SJSA1 (cell line): ENCODE measurements at regions not wholly inside any gene's neighbourhood (a gene's known extent, or its start where the extent isn't known, plus 50 kb on each side); places are given as distances from the start of the nearest gene placed in this dataset.
A peak's percentile ranks its signal among the peaks of the same experiment; 100 is the strongest.

Experiments
- DNase-seq, 2 experiments: peaks; one replicate each; pipeline ENCODE4 v3.0.0-alpha.2; 2015 to 2020; ENCODE audit warnings: low spot score in 2 of 2, low read depth in 1 of 2
- H3K27ac ChIP-seq: fragments of 250-450 bp; sonication (Bioruptor Pico); 2 replicates; pipeline ENCODE4 v1.5.1; 2020; ENCODE audit warnings: mild to moderate bottlenecking, moderate library complexity
- H3K27me3 ChIP-seq: fragments of 250-450 bp; sonication (Bioruptor Pico); replicated peaks from 2 replicates; pipeline ENCODE4 v1.5.1; 2020; ENCODE audit warnings: mild to moderate bottlenecking, moderate library complexity
- H3K36me3 ChIP-seq: fragments of 250-450 bp; sonication (Bioruptor Pico); 2 replicates; pipeline ENCODE4 v1.5.1; 2020; ENCODE audit warnings: mild to moderate bottlenecking
- H3K4me1 ChIP-seq: fragments of 250-450 bp; sonication (Bioruptor Pico); replicated peaks from 2 replicates; pipeline ENCODE4 v1.6.1; 2021; ENCODE audit warnings: mild to moderate bottlenecking
- H3K4me3 ChIP-seq: fragments of 250-450 bp; sonication (Bioruptor Pico); 2 replicates; pipeline ENCODE4 v1.5.1; 2020; ENCODE audit warnings: mild to moderate bottlenecking
- H3K9me3 ChIP-seq: fragments of 250-450 bp; sonication (Bioruptor Pico); replicated peaks from 2 replicates; pipeline ENCODE4 v1.5.1; 2020; ENCODE audit warnings: mild to moderate bottlenecking

- Histone ChIP-seq H3K4me3 (no peak overlapping the region), H3K4me1 (no peaks in the 10 kb centered on the region), H3K27me3 (no peaks in the 10 kb centered on the region), H3K36me3 (no peaks in the 10 kb centered on the region), H3K9me3 (no peaks in the 10 kb centered on the region), H3K27ac (no peak overlapping the region)
- no peak for DNase-seq
Measured at GRCh38 chr7:12456506-12456905, 52.8 kb upstream of the VWDE start.

- no peak overlapping the region for H3K4me3 ChIP-seq
- no peaks in the 10 kb centered on the region for H3K4me1 ChIP-seq
- no peaks in the 10 kb centered on the region for H3K9me3 ChIP-seq
- H3K27me3 ChIP-seq: no peaks in the 10 kb centered on the region
- peak in 1 of 2 experiments; percentile 33 for DNase-seq
- no peak overlapping the region for H3K27ac ChIP-seq
- H3K36me3 ChIP-seq: no peaks in the 10 kb centered on the region
Measured at GRCh38 chr7:12458520-12459131, 55.0 kb upstream of the VWDE start.

- Histone ChIP-seq H3K4me1 (no peaks in the 10 kb centered on the region), H3K27ac (no peak overlapping the region), H3K4me3 (no peak overlapping the region), H3K36me3 (no peaks in the 10 kb centered on the region), H3K27me3 (no peaks in the 10 kb centered on the region), H3K9me3 (no peaks in the 10 kb centered on the region)
- no peak for DNase-seq
Measured at GRCh38 chr7:12467837-12468236, 64.2 kb upstream of the VWDE start.

- Histone ChIP-seq H3K4me1 (no peaks in the 10 kb centered on the region), H3K9me3 (no peaks in the 10 kb centered on the region), H3K36me3 (no peaks in the 10 kb centered on the region), H3K4me3 (no peak overlapping the region), H3K27me3 (no peaks in the 10 kb centered on the region), H3K27ac (no peak overlapping the region)
- DNase-seq: no peak
Measured at GRCh38 chr7:12469568-12469967, 65.9 kb upstream of the VWDE start.

GRCh38 chr7:12470930-12471329 lies 67.3 kb upstream of the VWDE start:
- DNase-seq: no peak
- Histone ChIP-seq H3K36me3 (no peaks in the 10 kb centered on the region), H3K4me1 (no peaks in the 10 kb centered on the region), H3K27me3 (no peaks in the 10 kb centered on the region), H3K27ac (no peak overlapping the region), H3K9me3 (no peaks in the 10 kb centered on the region), H3K4me3 (no peak overlapping the region)

- no peak overlapping the region for H3K27ac ChIP-seq
- H3K36me3 ChIP-seq: no peaks in the 10 kb centered on the region
- H3K4me3 ChIP-seq: no peak overlapping the region
- no peaks in the 10 kb centered on the region for H3K4me1 ChIP-seq
- no peaks in the 10 kb centered on the region for H3K9me3 ChIP-seq
- DNase-seq: no peak
- H3K27me3 ChIP-seq: no peaks in the 10 kb centered on the region
Measured at GRCh38 chr7:12474035-12474434, 70.4 kb upstream of the VWDE start.

GRCh38 chr7:12475362-12476063 lies 71.8 kb upstream of the VWDE start:
- H3K4me3 ChIP-seq: no peak overlapping the region
- no peak for DNase-seq

GRCh38 chr7:12477620-12478019 lies 74.0 kb upstream of the VWDE start:
- Histone ChIP-seq H3K27me3 (no peaks in the 10 kb centered on the region), H3K27ac (no peak overlapping the region), H3K4me1 (no peaks in the 10 kb centered on the region), H3K4me3 (no peak overlapping the region), H3K9me3 (no peaks in the 10 kb centered on the region), H3K36me3 (no peaks in the 10 kb centered on the region)
- DNase-seq: no peak

More at GRCh38 chr7:12475362-12476063, 71.8 kb upstream of the VWDE start:
- no peak overlapping the region for H3K27ac ChIP-seq
- no peaks in the 10 kb centered on the region for H3K27me3 ChIP-seq
- no peaks in the 10 kb centered on the region for H3K36me3 ChIP-seq
- H3K4me1 ChIP-seq: no peaks in the 10 kb centered on the region
- no peaks in the 10 kb centered on the region for H3K9me3 ChIP-seq

- H3K27me3 ChIP-seq: no peaks in the 10 kb centered on the region
- no peaks in the 10 kb centered on the region for H3K4me1 ChIP-seq
- no peaks in the 10 kb centered on the region for H3K36me3 ChIP-seq
- H3K4me3 ChIP-seq: no peak overlapping the region
- no peak for DNase-seq
- no peak overlapping the region for H3K27ac ChIP-seq
- H3K9me3 ChIP-seq: no peaks in the 10 kb centered on the region
Measured at GRCh38 chr7:12481722-12482121, 78.1 kb upstream of the VWDE start.

GRCh38 chr7:12485845-12486244 lies 82.2 kb upstream of the VWDE start:
- H3K4me3 ChIP-seq: no peak overlapping the region
- DNase-seq: no peak
- H3K27me3 ChIP-seq: no peaks in the 10 kb centered on the region
- H3K36me3 ChIP-seq: no peaks in the 10 kb centered on the region
- no peaks in the 10 kb centered on the region for H3K4me1 ChIP-seq
- H3K27ac ChIP-seq: no peak overlapping the region
- H3K9me3 ChIP-seq: no peaks in the 10 kb centered on the region

GRCh38 chr7:12488341-12488740 lies 82.2 kb upstream of the SCIN start:
- Histone ChIP-seq H3K4me1 (no peaks in the 10 kb centered on the region), H3K36me3 (no peaks in the 10 kb centered on the region), H3K4me3 (no peak overlapping the region), H3K9me3 (no peaks in the 10 kb centered on the region), H3K27me3 (no peaks in the 10 kb centered on the region), H3K27ac (no peak overlapping the region)
- DNase-seq: no peak

- Histone ChIP-seq H3K9me3 (no peaks in the 10 kb centered on the region), H3K4me3 (no peak overlapping the region), H3K36me3 (no peaks in the 10 kb centered on the region), H3K27ac (no peak overlapping the region), H3K4me1 (no peaks in the 10 kb centered on the region), H3K27me3 (no peaks in the 10 kb centered on the region)
- peak in 1 of 2 experiments; percentile 9 for DNase-seq
Measured at GRCh38 chr7:12490107-12490688, 80.3 kb upstream of the SCIN start.

GRCh38 chr7:12490940-12491339 lies 79.6 kb upstream of the SCIN start:
- H3K4me3 ChIP-seq: no peak overlapping the region
- H3K27me3 ChIP-seq: no peaks in the 10 kb centered on the region
- H3K4me1 ChIP-seq: no peaks in the 10 kb centered on the region
- no peak for DNase-seq
- H3K9me3 ChIP-seq: no peaks in the 10 kb centered on the region
- H3K27ac ChIP-seq: no peak overlapping the region
- no peaks in the 10 kb centered on the region for H3K36me3 ChIP-seq

- Histone ChIP-seq H3K27me3 (no peaks in the 10 kb centered on the region), H3K4me3 (no peak overlapping the region), H3K36me3 (no peaks in the 10 kb centered on the region), H3K27ac (no peak overlapping the region), H3K9me3 (no peaks in the 10 kb centered on the region), H3K4me1 (no peaks in the 10 kb centered on the region)
- no peak for DNase-seq
Measured at GRCh38 chr7:12491526-12491925, 79.0 kb upstream of the SCIN start.
